Stimulated activated naive CD8-positive, alpha-beta T cell treated with anti-CD3 and anti-CD28 coated beads, Interleukin-15, amount 100 ng/mL, for 72 hours (primary cell): ENCODE measurements at regions not wholly inside any gene's neighbourhood (a gene's known extent, or its start where the extent isn't known, plus 50 kb on each side); places are given as distances from the start of the nearest gene placed in this dataset.

Experiments used
- ATAC-seq: fragments of 150-1000 bp; cut with Tn5 transposase; 2 replicates; pipeline ENCODE4 v1.10.0; 2021; ENCODE audit warnings: mild to moderate bottlenecking, moderate library complexity
- DNase-seq, 2 donors: peaks; one replicate each; pipeline ENCODE4 v3.0.0; 2021 to 2022
- H3K27ac Mint-ChIP-seq, 2 donors: one replicate each; pipeline ENCODE4 v1.8.0; 2022; ENCODE audit warnings: mild to moderate bottlenecking in 2 of 2, mixed read lengths in 2 of 2, moderate library complexity in 2 of 2
- H3K27me3 Mint-ChIP-seq: one replicate; pipeline ENCODE4 v1.8.0; 2022; ENCODE audit warnings: mixed read lengths
- H3K4me1 Mint-ChIP-seq: one replicate; pipeline ENCODE4 v1.8.0; 2022; ENCODE audit warnings: mild to moderate bottlenecking, mixed read lengths
- H3K4me3 Mint-ChIP-seq, 2 donors: one replicate each; pipeline ENCODE4 v1.8.0; 2022; ENCODE audit warnings: mild to moderate bottlenecking in 2 of 2, mixed read lengths in 2 of 2, moderate library complexity in 1 of 2
- H3K9me3 Mint-ChIP-seq, 2 donors: one replicate each; pipeline ENCODE4 v1.8.0; 2022; ENCODE audit warnings: mixed read lengths in 2 of 2

DNA sequence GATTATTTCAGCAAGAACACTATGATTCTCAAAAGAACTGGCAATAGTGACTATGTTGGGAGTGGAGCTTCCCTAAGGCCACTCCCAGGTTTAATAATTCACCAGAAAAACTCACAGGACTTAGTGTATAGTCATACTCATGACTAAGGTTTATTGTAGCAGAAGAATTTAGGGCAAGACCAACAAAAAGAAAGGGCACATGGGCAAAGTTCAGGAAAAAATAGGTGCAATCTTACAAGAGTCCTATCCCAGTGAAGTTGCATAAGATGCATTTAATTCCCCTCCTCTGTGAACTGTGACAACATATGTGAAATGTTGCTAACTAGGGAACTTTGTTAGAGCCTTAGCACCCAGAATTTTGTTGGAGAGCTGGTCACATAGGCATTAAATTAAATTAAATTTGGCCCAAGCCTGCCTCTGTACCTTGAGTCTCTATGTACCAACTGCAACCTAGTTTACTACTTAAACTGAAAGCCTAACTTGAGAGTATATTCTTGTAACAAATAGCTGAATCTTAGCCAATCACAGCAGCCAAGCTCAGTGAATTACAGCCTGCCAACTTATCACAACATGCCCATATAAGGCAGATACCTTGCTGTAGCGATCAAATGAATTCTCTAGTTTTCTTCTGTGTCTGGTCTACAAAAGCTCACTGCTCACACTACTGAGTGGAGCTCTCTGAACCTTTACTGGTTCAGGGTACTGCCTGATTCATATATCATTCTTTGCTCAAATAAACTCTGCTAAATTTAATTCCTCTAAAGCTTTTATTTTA lies 386.2 kb upstream of the ARHGEF26 start:
- peaks cover 16 to 32% of the 10 kb centered on the region in 2 donors for H3K9me3 Mint-ChIP-seq
- DNase-seq = no peak
- H3K4me3 Mint-ChIP-seq = no peak overlapping the region
- no peak overlapping the region for H3K27ac Mint-ChIP-seq
- H3K4me1 Mint-ChIP-seq = no peaks in the 10 kb centered on the region
- H3K27me3 Mint-ChIP-seq = peaks cover 10% of the 10 kb centered on the region
- no peak for ATAC-seq

- no peaks in the 10 kb centered on the region for H3K4me1 Mint-ChIP-seq
- H3K27ac Mint-ChIP-seq = no peak overlapping the region
- no peak for DNase-seq
- H3K4me3 Mint-ChIP-seq = no peak overlapping the region
- H3K9me3 Mint-ChIP-seq = peaks cover 5 to 20% of the 10 kb centered on the region in 2 donors
- H3K27me3 Mint-ChIP-seq = peaks cover 8% of the 10 kb centered on the region
- ATAC-seq = no peak
Measured at GRCh38 chr3:153740109-153740508, 381.1 kb upstream of the ARHGEF26 start.

DNA sequence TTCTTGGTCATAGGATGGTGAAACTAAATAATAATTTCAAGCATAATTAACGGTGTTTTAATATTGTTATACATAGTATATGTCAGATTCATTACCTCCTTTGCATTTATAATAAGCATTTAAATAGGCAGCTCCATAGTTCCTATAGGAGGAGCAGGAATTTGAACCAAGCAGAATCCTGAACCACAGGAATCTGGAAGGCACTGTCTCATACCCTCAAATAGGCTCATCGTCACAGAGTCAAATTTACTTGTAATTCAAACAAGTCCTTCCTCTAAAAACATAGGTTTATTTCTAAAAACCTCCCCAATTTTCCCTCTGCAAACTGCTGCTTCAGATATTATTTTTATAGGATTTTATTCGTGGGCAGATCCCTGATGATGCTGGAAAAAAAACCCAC lies 376.3 kb upstream of the ARHGEF26 start:
- ATAC-seq (no peak), DNase-seq (no peak)
- H3K4me3 Mint-ChIP-seq = no peak overlapping the region
- no peak overlapping the region for H3K27ac Mint-ChIP-seq
- H3K27me3 Mint-ChIP-seq = no peaks in the 10 kb centered on the region
- no peaks in the 10 kb centered on the region for H3K4me1 Mint-ChIP-seq
- H3K9me3 Mint-ChIP-seq = no peaks in the 10 kb centered on the region

- no peaks in the 10 kb centered on the region for H3K9me3 Mint-ChIP-seq
- H3K27me3 Mint-ChIP-seq = no peaks in the 10 kb centered on the region
- ATAC-seq (no peak), DNase-seq (no peak)
- H3K4me3 Mint-ChIP-seq = no peak overlapping the region
- H3K4me1 Mint-ChIP-seq = no peaks in the 10 kb centered on the region
- no peak overlapping the region for H3K27ac Mint-ChIP-seq
Measured at GRCh38 chr3:153746211-153746610, 375.0 kb upstream of the ARHGEF26 start.

GRCh38 chr3:153749070-153749610 lies 372.1 kb upstream of the ARHGEF26 start:
- no peak overlapping the region for H3K4me3 Mint-ChIP-seq
- DNase-seq (no peak), ATAC-seq (no peak)
- H3K27me3 Mint-ChIP-seq = no peaks in the 10 kb centered on the region
- H3K4me1 Mint-ChIP-seq = no peaks in the 10 kb centered on the region
- no peaks in the 10 kb centered on the region for H3K9me3 Mint-ChIP-seq
- no peak overlapping the region for H3K27ac Mint-ChIP-seq

DNA sequence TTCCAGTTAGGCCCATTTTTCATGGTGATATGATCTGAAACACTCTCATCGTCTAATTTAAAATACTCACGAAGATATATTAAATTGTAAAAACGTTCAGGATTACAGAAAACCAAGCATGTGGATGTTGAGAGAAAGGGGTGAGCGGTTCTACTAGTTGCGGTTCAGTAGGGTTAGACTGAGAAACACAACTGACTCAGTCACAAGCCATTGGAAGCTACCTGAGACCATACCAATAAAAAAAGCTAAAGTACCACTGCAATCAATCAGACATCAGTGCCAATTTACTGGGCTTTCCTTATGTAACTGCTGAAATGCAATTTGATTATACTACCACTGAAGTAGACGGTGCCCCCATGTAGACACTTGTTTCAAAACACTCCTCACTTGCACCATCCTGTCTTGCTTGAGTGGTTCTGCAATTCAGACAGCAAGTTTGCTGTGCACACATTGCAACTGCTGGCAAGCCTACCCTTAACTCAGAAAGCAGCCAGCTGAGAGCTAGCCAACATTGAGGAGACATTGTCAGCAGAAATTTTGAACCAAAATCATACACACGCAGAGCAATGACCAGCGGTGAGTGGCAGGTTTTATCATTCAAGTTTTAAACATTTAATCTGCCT lies 368.7 kb upstream of the ARHGEF26 start:
- Mint-ChIP-seq H3K27me3 (no peaks in the 10 kb centered on the region), H3K27ac (no peak overlapping the region), H3K9me3 (no peaks in the 10 kb centered on the region), H3K4me1 (no peaks in the 10 kb centered on the region), H3K4me3 (no peak overlapping the region)
- DNase-seq = no peak
- no peak for ATAC-seq

DNA sequence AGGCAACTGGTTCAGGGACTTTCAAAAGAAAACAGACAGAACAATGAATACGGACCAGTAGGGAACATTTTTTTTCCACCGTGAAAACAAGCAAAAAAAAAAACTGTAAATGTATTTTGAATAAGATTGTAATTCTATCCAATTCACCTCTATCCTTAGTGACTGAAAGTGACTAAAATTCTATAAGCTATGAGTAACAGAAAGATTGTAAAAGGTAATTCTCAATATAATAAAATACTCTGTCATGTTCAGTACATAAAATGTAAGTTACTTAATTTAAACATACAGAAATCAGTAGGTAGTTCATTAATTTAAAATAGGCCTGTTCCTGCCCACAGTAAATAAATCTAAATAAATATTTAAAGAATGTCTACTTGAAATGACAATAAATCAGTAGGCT lies 368.2 kb upstream of the ARHGEF26 start:
- DNase-seq (no peak), ATAC-seq (no peak)
- Mint-ChIP-seq H3K4me1 (no peaks in the 10 kb centered on the region), H3K4me3 (no peak overlapping the region), H3K27me3 (no peaks in the 10 kb centered on the region), H3K9me3 (no peaks in the 10 kb centered on the region), H3K27ac (no peak overlapping the region)

- H3K27me3 Mint-ChIP-seq = no peaks in the 10 kb centered on the region
- ATAC-seq = no peak
- H3K27ac Mint-ChIP-seq = peak overlapping the region in 1 of 2 donors; percentile 79
- DNase-seq = no peak
- H3K9me3 Mint-ChIP-seq = no peaks in the 10 kb centered on the region
- H3K4me3 Mint-ChIP-seq = no peak overlapping the region
- no peaks in the 10 kb centered on the region for H3K4me1 Mint-ChIP-seq
Measured at GRCh38 chr3:153756816-153757215, 364.4 kb upstream of the ARHGEF26 start.

DNA sequence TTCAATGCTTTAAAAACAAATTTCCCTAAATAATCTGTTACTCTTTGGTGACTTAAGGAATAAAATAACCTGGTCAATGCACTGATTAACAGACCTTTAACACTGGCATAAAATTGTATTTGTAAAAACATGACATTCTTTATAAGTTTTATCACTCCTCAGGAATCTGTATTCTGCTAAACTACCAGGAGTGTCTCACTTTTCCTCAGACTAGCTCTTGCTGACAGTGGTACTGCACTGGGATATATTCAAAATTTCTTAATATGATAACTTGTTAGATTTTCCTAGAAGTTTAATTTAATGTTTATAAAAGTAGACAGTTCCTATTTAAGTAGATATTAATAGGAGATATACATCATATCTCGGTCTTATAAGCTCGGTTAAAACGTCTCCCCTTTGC lies 363.4 kb upstream of the ARHGEF26 start:
- H3K27me3 Mint-ChIP-seq = no peaks in the 10 kb centered on the region
- H3K9me3 Mint-ChIP-seq = no peaks in the 10 kb centered on the region
- DNase-seq = no peak
- no peak for ATAC-seq
- H3K4me1 Mint-ChIP-seq = no peaks in the 10 kb centered on the region
- no peak overlapping the region for H3K4me3 Mint-ChIP-seq
- no peak overlapping the region for H3K27ac Mint-ChIP-seq

- no peak for ATAC-seq
- Mint-ChIP-seq H3K27me3 (no peaks in the 10 kb centered on the region), H3K27ac (no peak overlapping the region), H3K4me3 (no peak overlapping the region), H3K4me1 (no peaks in the 10 kb centered on the region), H3K9me3 (no peaks in the 10 kb centered on the region)
- no peak for DNase-seq
Measured at GRCh38 chr3:153760948-153761347, 360.2 kb upstream of the ARHGEF26 start.

- DNase-seq (no peak), ATAC-seq (no peak)
- Mint-ChIP-seq H3K4me3 (no peak overlapping the region), H3K4me1 (no peaks in the 10 kb centered on the region), H3K9me3 (no peaks in the 10 kb centered on the region), H3K27ac (no peak overlapping the region), H3K27me3 (no peaks in the 10 kb centered on the region)
Measured at GRCh38 chr3:153762411-153763235, 358.6 kb upstream of the ARHGEF26 start.

GRCh38 chr3:153767601-153768560 lies 353.3 kb upstream of the ARHGEF26 start:
- no peak for DNase-seq
- no peaks in the 10 kb centered on the region for H3K9me3 Mint-ChIP-seq
- H3K4me1 Mint-ChIP-seq = no peaks in the 10 kb centered on the region
- no peak overlapping the region for H3K4me3 Mint-ChIP-seq
- ATAC-seq = peak; percentile 47
- peak overlapping the region in 1 of 2 donors; percentile 3 for H3K27ac Mint-ChIP-seq
- H3K27me3 Mint-ChIP-seq = peaks cover 13% of the 10 kb centered on the region

- Mint-ChIP-seq H3K9me3 (no peaks in the 10 kb centered on the region), H3K27ac (peak overlapping the region in 1 of 2 donors; percentile 23), H3K4me3 (no peak overlapping the region), H3K4me1 (no peaks in the 10 kb centered on the region), H3K27me3 (peaks cover 13% of the 10 kb centered on the region)
- peak; percentile 36 to 41 for DNase-seq
- peak; percentile 92 for ATAC-seq
Measured at GRCh38 chr3:153768561-153769469, 352.4 kb upstream of the ARHGEF26 start.

DNA sequence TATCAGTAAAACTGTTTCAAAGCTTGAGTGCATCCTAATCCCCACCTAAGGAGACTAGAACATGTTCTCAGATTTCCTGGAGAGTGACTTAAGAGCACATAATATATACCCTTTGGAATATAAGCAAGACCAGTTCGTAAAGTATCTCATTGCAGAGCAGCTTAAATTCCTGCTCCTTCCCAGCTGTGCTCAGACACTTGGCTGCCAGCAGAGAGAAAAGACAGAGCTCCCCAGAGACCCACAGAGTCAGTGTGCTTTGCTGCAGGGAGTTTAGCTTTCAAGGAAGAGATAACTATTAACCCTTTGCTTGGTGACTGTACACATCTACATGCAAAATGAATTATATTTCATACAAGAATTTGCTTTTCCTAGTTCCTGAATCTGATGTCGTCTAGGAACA lies 338.1 kb upstream of the ARHGEF26 start:
- ATAC-seq (no peak), DNase-seq (no peak)
- H3K9me3 Mint-ChIP-seq = no peaks in the 10 kb centered on the region
- H3K4me1 Mint-ChIP-seq = no peaks in the 10 kb centered on the region
- H3K4me3 Mint-ChIP-seq = no peak overlapping the region
- peaks cover 5% of the 10 kb centered on the region for H3K27me3 Mint-ChIP-seq
- no peak overlapping the region for H3K27ac Mint-ChIP-seq
